ENCODE measurements at regions not wholly inside any gene's neighbourhood (a gene's known extent, or its start where the extent isn't known, plus 50 kb on each side); places are given as distances from the start of the nearest gene placed in this dataset.

DNA sequence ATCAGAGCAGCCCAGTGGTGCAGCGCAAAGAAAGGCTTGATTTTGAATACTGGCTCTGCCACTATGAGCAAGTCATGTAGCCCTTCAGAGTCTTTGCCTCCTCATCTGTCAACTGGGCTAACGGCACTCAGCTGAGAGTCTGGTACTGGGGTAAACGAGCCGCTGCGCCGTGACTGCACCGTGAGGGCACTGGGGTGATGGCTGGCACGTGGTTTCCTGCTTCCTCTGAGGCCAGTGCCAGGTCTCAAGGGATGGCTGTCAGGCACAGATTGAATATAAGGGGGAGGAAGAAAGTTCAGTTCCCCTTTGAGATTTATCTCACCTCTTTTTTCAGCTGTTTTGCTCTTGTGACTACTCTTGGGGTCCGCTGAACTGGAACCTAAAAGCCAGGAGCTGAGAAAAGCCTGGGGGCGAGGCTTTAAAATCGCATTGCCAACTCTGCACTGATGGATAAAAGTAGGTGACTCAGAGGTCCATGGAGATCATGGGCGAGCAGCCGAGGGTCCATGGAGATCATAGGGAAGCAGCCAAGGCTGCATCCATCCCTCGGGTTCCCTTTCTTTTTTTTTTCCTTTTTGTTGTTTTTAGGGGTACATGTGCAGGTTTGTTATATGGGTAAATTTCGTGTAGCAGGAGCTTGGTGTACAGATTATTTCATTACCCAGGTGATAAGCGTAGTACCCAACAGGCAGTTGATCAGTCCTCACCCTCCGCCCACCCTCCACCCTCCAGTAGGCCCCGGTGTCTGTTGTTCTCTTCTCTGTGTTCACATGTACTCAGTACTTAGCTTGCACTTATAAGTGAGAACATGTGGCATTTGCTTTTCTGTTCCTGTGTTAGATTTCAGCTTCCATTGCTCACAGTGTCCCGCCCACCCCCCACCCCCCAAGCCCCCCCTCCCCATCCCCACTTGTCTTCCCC is 114.3 kb downstream of the SPP2 start:
- H3K4me3 ChIP-seq (ENCODE audit: low read length) = no peak overlapping the region
- H3K79me2 ChIP-seq (ENCODE audit: control insufficient read depth, insufficient read depth, low read length) = no peaks in the 10 kb centered on the region
- H3K27me3 ChIP-seq (ENCODE audit: insufficient read depth, low read length, poor library complexity) = no peaks in the 10 kb centered on the region
- no peaks in the 10 kb centered on the region for H3K4me1 ChIP-seq (ENCODE audit: control insufficient read depth, low read depth, low read length)
- no peak overlapping the region for H3K4ac ChIP-seq (ENCODE audit: low read depth, low read length)
- DNase-seq = no peak
- H3K18ac ChIP-seq (ENCODE audit: low read length) = no peak overlapping the region
- H2BK5ac ChIP-seq (ENCODE audit: low read length) = no peak overlapping the region
- no peak overlapping the region for H3K4me2 ChIP-seq (ENCODE audit: low read length)
- H3K79me1 ChIP-seq (ENCODE audit: low read length) = no peaks in the 10 kb centered on the region
- H3K27ac ChIP-seq (ENCODE audit: low read depth, low read length) = no peak overlapping the region
- no peak overlapping the region for H4K8ac ChIP-seq (ENCODE audit: low read depth, low read length)
- H2BK15ac ChIP-seq (replicated peaks; ENCODE audit: low read depth) = no peak overlapping the region
- H3K56ac ChIP-seq (ENCODE audit: low read length) = no peak overlapping the region
- H2AK5ac ChIP-seq (ENCODE audit: low read length) = no peak overlapping the region
- no peak overlapping the region for H3K9ac ChIP-seq (ENCODE audit: low read length)
- no CpG with 5 or more reads among the region's 19 CpGs for WGBS (ENCODE audit: extremely low coverage, insufficient coverage, low lambda C conversion rate)
- H2BK120ac ChIP-seq (ENCODE audit: low read depth, low read length) = no peak overlapping the region
- H3K23ac ChIP-seq (ENCODE audit: low read length) = no peak overlapping the region
- no peak overlapping the region for H4K5ac ChIP-seq (ENCODE audit: low read length)
- no peaks in the 10 kb centered on the region for H3K36me3 ChIP-seq (ENCODE audit: control insufficient read depth, insufficient read depth, low read length)

DNA sequence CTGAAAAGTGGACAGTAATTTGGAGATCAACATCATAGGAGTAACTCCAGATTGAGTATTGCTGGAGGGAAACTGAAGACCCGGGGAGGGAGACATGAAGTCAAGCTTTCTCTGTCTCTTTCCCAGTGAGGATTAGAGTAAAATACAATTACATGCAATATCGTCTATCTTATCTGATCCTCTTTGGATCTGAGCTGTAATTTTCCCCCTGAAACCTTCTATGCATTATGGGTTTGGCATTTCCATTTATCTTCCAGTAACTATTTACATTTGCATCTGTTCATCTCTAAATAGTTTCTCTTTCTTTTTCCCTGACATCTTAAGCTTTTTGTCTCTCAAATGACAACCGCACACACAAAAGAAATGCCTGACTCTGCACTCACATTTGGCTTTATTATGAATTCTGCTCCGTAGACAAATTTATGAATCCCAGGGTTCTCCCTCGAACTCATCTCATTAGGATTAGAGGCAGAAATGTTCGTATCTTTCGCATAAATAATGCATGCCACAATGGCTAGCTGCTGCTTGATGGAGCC is 113.1 kb downstream of the SPP2 start:
- Histone ChIP-seq H3K4me1 (ENCODE audit: control insufficient read depth, low read depth, low read length) (no peaks in the 10 kb centered on the region), H2BK15ac (replicated peaks; ENCODE audit: low read depth) (no peak overlapping the region), H4K5ac (ENCODE audit: low read length) (no peak overlapping the region), H3K27me3 (ENCODE audit: insufficient read depth, low read length, poor library complexity) (no peaks in the 10 kb centered on the region), H3K4me3 (ENCODE audit: low read length) (no peak overlapping the region), H3K4me2 (ENCODE audit: low read length) (no peak overlapping the region), H3K79me2 (ENCODE audit: control insufficient read depth, insufficient read depth, low read length) (no peaks in the 10 kb centered on the region), H3K27ac (ENCODE audit: low read depth, low read length) (no peak overlapping the region), H3K23ac (ENCODE audit: low read length) (no peak overlapping the region), H2BK5ac (ENCODE audit: low read length) (no peak overlapping the region), H2AK5ac (ENCODE audit: low read length) (no peak overlapping the region), H3K9ac (ENCODE audit: low read length) (no peak overlapping the region), H3K4ac (ENCODE audit: low read depth, low read length) (no peak overlapping the region), H3K56ac (ENCODE audit: low read length) (no peak overlapping the region), H4K8ac (ENCODE audit: low read depth, low read length) (no peak overlapping the region), H3K36me3 (ENCODE audit: control insufficient read depth, insufficient read depth, low read length) (no peaks in the 10 kb centered on the region), H2BK120ac (ENCODE audit: low read depth, low read length) (no peak overlapping the region), H3K18ac (ENCODE audit: low read length) (no peak overlapping the region), H3K79me1 (ENCODE audit: low read length) (no peaks in the 10 kb centered on the region)
- no CpG with 5 or more reads among the region's 7 CpGs for WGBS (ENCODE audit: extremely low coverage, insufficient coverage, low lambda C conversion rate)
- no peak for DNase-seq

DNA sequence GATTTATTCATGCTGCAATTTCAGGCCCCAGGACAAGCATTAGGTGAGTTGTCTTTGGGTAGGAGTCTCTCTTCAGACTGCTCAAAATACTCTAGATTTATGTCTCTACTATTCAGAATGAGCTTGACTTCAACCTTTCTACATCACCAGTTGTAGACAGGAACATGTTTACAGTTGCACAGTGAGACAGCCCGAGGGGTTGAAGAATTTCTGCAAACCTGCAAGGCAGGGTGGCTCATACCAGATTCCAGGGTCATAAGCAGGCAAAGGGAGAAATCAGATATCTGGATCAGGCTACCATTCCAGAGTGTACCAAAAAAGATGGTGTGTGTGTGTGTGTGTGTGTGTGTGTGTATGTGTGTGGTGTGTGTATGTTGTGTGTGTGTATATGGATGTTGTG is 112.4 kb downstream of the SPP2 start:
- Histone ChIP-seq H3K79me1 (ENCODE audit: low read length) (no peaks in the 10 kb centered on the region), H3K27ac (ENCODE audit: low read depth, low read length) (no peak overlapping the region), H2AK5ac (ENCODE audit: low read length) (no peak overlapping the region), H3K27me3 (ENCODE audit: insufficient read depth, low read length, poor library complexity) (no peaks in the 10 kb centered on the region), H3K4me3 (ENCODE audit: low read length) (no peak overlapping the region), H3K9ac (ENCODE audit: low read length) (no peak overlapping the region), H3K23ac (ENCODE audit: low read length) (no peak overlapping the region), H2BK15ac (replicated peaks; ENCODE audit: low read depth) (no peak overlapping the region), H3K4ac (ENCODE audit: low read depth, low read length) (no peak overlapping the region), H3K18ac (ENCODE audit: low read length) (no peak overlapping the region), H2BK5ac (ENCODE audit: low read length) (no peak overlapping the region), H4K8ac (ENCODE audit: low read depth, low read length) (no peak overlapping the region), H3K4me2 (ENCODE audit: low read length) (no peak overlapping the region), H2BK120ac (ENCODE audit: low read depth, low read length) (no peak overlapping the region), H3K36me3 (ENCODE audit: control insufficient read depth, insufficient read depth, low read length) (no peaks in the 10 kb centered on the region), H3K4me1 (ENCODE audit: control insufficient read depth, low read depth, low read length) (no peaks in the 10 kb centered on the region), H3K79me2 (ENCODE audit: control insufficient read depth, insufficient read depth, low read length) (no peaks in the 10 kb centered on the region), H3K56ac (ENCODE audit: low read length) (no peak overlapping the region), H4K5ac (ENCODE audit: low read length) (no peak overlapping the region)
- no CpG with 5 or more reads among the region's 1 CpG for WGBS (ENCODE audit: extremely low coverage, insufficient coverage, low lambda C conversion rate)
- no peak for DNase-seq

DNA sequence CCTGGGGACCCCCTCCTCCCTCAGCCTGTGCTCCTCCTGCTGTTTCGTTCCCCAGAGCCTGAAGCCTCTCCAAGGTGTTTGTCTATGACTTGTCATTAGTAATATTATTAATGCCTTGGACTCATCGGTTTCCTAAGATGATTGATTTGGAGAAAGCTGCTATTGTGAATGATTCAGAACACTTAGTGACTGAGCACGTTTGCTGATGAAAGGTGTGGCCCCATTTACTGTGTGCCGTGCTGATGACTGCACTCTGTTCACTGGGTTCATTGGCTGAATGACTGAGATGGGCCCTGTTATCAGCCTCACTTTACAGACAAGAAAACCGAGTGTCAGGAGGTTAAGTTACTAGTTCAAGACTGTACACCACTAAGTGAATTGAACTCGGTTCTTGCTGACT is 111.4 kb downstream of the SPP2 start:
- no peak for DNase-seq
- no peaks in the 10 kb centered on the region for H3K79me2 ChIP-seq (ENCODE audit: control insufficient read depth, insufficient read depth, low read length)
- no peak overlapping the region for H4K5ac ChIP-seq (ENCODE audit: low read length)
- no peak overlapping the region for H3K4ac ChIP-seq (ENCODE audit: low read depth, low read length)
- no peak overlapping the region for H3K4me2 ChIP-seq (ENCODE audit: low read length)
- H3K27ac ChIP-seq (ENCODE audit: low read depth, low read length) = no peak overlapping the region
- H2BK15ac ChIP-seq (replicated peaks; ENCODE audit: low read depth) = no peak overlapping the region
- WGBS (ENCODE audit: extremely low coverage, insufficient coverage, low lambda C conversion rate) = no CpG with 5 or more reads among the region's 6 CpGs
- H3K23ac ChIP-seq (ENCODE audit: low read length) = no peak overlapping the region
- no peak overlapping the region for H2BK120ac ChIP-seq (ENCODE audit: low read depth, low read length)
- no peak overlapping the region for H2AK5ac ChIP-seq (ENCODE audit: low read length)
- H4K8ac ChIP-seq (ENCODE audit: low read depth, low read length) = no peak overlapping the region
- H3K4me3 ChIP-seq (ENCODE audit: low read length) = no peak overlapping the region
- no peak overlapping the region for H3K56ac ChIP-seq (ENCODE audit: low read length)
- no peak overlapping the region for H2BK5ac ChIP-seq (ENCODE audit: low read length)
- H3K79me1 ChIP-seq (ENCODE audit: low read length) = no peaks in the 10 kb centered on the region
- H3K9ac ChIP-seq (ENCODE audit: low read length) = no peak overlapping the region
- H3K4me1 ChIP-seq (ENCODE audit: control insufficient read depth, low read depth, low read length) = no peaks in the 10 kb centered on the region
- H3K27me3 ChIP-seq (ENCODE audit: insufficient read depth, low read length, poor library complexity) = no peaks in the 10 kb centered on the region
- no peaks in the 10 kb centered on the region for H3K36me3 ChIP-seq (ENCODE audit: control insufficient read depth, insufficient read depth, low read length)
- H3K18ac ChIP-seq (ENCODE audit: low read length) = no peak overlapping the region

DNA sequence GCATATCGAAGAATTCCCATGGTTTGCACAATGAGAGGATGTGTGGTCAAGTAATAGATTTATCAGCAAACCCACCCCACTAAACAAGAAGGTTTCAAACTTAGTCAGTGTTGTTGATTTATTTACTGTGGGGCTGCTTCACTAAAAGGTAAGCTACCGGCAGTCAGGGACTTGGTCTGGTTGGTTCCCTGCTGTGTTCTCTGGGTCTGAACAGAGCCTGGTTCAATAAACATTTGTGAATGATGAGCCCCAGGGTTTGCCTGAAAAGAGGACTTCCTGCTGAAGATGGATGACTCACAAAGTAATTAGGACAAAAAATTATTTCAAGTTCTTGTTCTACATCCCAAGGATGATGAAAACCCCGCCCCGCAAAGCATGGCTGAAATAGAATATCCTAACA is 108.3 kb downstream of the SPP2 start:
- H3K9ac ChIP-seq (ENCODE audit: low read length) = no peak overlapping the region
- no CpG with 5 or more reads among the region's 4 CpGs for WGBS (ENCODE audit: extremely low coverage, insufficient coverage, low lambda C conversion rate)
- no peak overlapping the region for H3K18ac ChIP-seq (ENCODE audit: low read length)
- H3K79me1 ChIP-seq (ENCODE audit: low read length) = no peaks in the 10 kb centered on the region
- H4K8ac ChIP-seq (ENCODE audit: low read depth, low read length) = no peak overlapping the region
- no peak overlapping the region for H3K23ac ChIP-seq (ENCODE audit: low read length)
- DNase-seq = no peak
- H2AK5ac ChIP-seq (ENCODE audit: low read length) = no peak overlapping the region
- H3K56ac ChIP-seq (ENCODE audit: low read length) = no peak overlapping the region
- no peak overlapping the region for H3K27ac ChIP-seq (ENCODE audit: low read depth, low read length)
- no peaks in the 10 kb centered on the region for H3K36me3 ChIP-seq (ENCODE audit: control insufficient read depth, insufficient read depth, low read length)
- H2BK5ac ChIP-seq (ENCODE audit: low read length) = no peak overlapping the region
- no peak overlapping the region for H2BK120ac ChIP-seq (ENCODE audit: low read depth, low read length)
- no peak overlapping the region for H3K4me2 ChIP-seq (ENCODE audit: low read length)
- H3K4me1 ChIP-seq (ENCODE audit: control insufficient read depth, low read depth, low read length) = no peaks in the 10 kb centered on the region
- no peak overlapping the region for H3K4me3 ChIP-seq (ENCODE audit: low read length)
- no peaks in the 10 kb centered on the region for H3K27me3 ChIP-seq (ENCODE audit: insufficient read depth, low read length, poor library complexity)
- no peak overlapping the region for H3K4ac ChIP-seq (ENCODE audit: low read depth, low read length)
- no peak overlapping the region for H4K5ac ChIP-seq (ENCODE audit: low read length)
- no peak overlapping the region for H2BK15ac ChIP-seq (replicated peaks; ENCODE audit: low read depth)
- H3K79me2 ChIP-seq (ENCODE audit: control insufficient read depth, insufficient read depth, low read length) = no peaks in the 10 kb centered on the region

All from mesendoderm (in vitro differentiated cells).